ENCODE measurements at regions not wholly inside any gene's neighbourhood (a gene's known extent, or its start where the extent isn't known, plus 50 kb on each side); places are given as distances from the start of the nearest gene placed in this dataset.

DNA sequence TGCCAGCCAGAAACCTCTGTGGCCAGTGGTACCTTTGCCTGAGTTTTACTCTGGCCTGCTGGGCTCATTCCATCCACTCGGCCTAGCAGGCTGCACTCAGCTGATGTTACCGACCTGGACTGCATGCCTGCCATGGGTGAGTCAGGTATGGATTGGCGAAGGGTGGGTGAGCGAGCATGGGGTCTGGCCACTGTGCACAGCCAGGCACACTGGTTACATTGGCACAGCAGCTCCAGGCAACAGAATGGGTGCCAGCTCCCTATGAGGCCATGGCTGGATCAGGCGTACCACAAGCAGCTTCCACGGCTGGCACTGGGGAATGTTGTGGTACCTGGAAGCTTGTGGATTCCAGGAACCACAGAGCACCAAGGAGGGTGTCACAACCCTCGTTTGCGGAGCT, 685.7 kb downstream of the SLC16A7 start:
- TF ChIP-seq, protein P1, sequence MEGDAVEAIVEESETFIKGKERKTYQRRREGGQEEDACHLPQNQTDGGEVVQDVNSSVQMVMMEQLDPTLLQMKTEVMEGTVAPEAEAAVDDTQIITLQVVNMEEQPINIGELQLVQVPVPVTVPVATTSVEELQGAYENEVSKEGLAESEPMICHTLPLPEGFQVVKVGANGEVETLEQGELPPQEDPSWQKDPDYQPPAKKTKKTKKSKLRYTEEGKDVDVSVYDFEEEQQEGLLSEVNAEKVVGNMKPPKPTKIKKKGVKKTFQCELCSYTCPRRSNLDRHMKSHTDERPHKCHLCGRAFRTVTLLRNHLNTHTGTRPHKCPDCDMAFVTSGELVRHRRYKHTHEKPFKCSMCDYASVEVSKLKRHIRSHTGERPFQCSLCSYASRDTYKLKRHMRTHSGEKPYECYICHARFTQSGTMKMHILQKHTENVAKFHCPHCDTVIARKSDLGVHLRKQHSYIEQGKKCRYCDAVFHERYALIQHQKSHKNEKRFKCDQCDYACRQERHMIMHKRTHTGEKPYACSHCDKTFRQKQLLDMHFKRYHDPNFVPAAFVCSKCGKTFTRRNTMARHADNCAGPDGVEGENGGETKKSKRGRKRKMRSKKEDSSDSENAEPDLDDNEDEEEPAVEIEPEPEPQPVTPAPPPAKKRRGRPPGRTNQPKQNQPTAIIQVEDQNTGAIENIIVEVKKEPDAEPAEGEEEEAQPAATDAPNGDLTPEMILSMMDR (IDR thresholded peaks at IDR 0.05; ENCODE audit: low read depth, low read length, missing control alignments) = no peak
- no peak for DNase-seq (ENCODE audit: low read depth)

DNA sequence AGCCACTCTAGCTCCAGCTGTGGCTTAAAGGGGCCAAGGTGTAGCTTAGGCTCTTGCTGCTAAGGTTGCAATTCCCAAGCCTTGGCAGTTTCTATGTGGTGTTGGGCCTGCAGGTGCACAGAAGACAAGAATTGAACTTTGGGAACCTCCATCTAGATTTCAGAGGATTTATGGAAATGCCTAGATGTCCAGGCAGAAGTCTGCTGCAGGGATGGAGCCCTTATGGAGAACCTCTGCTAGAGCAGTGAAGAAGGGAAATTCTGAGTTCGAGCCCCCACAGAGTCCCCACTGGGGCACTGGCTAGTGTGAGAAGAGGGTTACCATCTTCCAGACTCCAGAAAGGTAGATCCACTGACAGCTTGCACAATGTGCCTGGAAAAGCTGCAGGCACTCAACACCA, 694.7 kb downstream of the SLC16A7 start:
- DNase-seq (ENCODE audit: low read depth) = no peak

More for the DNA sequence above, 685.7 kb downstream of the SLC16A7 start:
- H3K4me3 ChIP-seq (ENCODE audit: low read depth, low read length) = no peak overlapping the region

DNA sequence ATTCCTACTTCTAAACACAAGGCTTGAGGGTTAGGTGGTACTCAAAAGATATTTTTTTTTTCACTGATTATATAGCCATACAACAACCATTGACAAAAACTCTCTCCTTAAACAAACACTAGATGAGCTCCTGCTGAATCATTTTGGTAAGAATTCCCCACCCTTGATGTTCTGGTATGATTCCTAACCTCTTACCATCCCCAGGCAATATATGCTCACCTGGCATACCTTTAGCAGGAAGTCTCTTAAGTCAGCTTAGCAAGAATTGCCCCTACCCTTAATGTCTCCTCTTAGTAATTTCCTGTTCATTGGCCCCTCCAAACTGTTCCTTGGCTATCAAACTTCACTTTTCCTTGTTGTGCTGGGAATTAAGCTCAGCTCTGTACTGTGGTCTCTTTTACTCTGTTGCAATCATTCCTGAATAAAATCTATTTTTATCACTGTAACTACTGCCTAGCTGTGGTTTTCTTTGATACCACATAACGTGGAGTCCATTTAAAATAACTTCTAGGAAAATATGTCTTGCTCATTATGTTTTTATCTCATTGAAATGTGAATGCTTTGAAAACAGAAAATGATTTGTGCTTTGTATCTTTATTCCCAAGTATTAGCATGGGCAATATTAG, 712.6 kb downstream of the SLC16A7 start:
- H3K4me3 ChIP-seq (ENCODE audit: low read depth, low read length) = no peak overlapping the region
- DNase-seq (ENCODE audit: low read depth) = no peak
- TF ChIP-seq, protein P1 (IDR thresholded peaks at IDR 0.05; ENCODE audit: low read depth, low read length, missing control alignments) = no peak

More for the DNA sequence above, 694.7 kb downstream of the SLC16A7 start:
- TF ChIP-seq, protein P1 (IDR thresholded peaks at IDR 0.05; ENCODE audit: low read depth, low read length, missing control alignments) = no peak
- no peak overlapping the region for H3K4me3 ChIP-seq (ENCODE audit: low read depth, low read length)

DNA sequence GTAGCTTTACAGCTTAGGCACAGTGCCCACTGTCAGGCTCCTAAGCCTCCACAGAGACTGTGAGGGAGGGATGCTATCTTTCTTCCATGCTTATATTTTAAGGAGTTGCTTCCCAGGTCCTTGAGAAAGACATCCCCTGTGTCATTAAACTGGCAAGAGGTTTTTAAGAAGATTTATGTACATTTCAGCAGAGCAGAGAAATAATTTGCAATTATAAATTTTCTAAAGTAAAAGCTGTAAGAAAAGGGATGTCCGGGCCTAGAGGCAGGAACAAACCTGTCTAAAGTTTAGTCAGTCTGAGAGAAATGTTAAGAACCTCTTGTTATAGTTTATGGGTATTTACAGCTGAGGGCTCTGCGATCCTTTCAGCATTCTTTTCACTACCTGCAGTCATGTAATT, 716.1 kb downstream of the SLC16A7 start:
- no peak overlapping the region for H3K4me3 ChIP-seq (ENCODE audit: low read depth, low read length)
- no peak for DNase-seq (ENCODE audit: low read depth)
- TF ChIP-seq, protein P1 (IDR thresholded peaks at IDR 0.05; ENCODE audit: low read depth, low read length, missing control alignments) = no peak

DNA sequence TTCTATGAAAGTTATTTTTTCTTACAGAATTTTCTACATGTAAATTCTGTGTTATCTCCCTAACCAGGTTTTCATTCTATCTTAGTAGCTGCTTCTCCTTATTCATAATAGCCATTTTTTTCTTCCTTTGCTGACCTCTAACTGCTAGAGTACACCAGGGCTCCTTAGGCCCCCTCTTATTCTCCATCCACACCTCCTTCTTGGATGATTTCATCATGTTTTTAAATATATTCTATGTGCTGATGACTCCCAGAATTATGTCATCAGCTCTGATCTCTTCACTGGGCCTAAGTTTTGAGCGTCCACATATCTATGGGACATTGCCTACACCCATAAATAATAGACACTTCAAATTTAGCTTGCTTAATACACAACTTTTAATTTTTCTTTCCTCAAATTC, 721.5 kb downstream of the SLC16A7 start:
- no peak for DNase-seq (ENCODE audit: low read depth)
- TF ChIP-seq, protein P1 (IDR thresholded peaks at IDR 0.05; ENCODE audit: low read depth, low read length, missing control alignments) = no peak

DNA sequence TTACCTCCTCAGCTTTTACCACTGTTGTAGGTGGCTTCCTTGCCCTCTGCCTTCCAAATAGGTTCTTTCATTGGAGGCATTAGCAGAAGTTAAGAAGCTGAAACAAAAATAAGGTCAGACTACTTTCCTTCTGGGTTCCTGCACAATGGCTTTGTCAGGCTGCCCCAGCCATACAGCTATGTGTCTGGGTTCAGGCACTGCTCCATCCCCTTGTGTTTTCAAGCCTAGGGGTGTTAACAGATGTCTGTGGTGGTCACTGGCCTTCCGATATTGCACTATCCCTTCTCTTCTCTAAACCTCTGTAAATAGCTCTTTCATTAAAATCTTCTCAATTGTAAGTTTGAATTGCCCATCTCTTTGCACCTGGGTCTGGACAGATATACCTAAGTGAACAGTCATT, 728.9 kb downstream of the SLC16A7 start:
- no peak overlapping the region for H3K4me3 ChIP-seq (ENCODE audit: low read depth, low read length)
- DNase-seq (ENCODE audit: low read depth) = no peak
- TF ChIP-seq, protein P1 (IDR thresholded peaks at IDR 0.05; ENCODE audit: low read depth, low read length, missing control alignments) = no peak

More for the DNA sequence above, 721.5 kb downstream of the SLC16A7 start:
- no peak overlapping the region for H3K4me3 ChIP-seq (ENCODE audit: low read depth, low read length)

DNA sequence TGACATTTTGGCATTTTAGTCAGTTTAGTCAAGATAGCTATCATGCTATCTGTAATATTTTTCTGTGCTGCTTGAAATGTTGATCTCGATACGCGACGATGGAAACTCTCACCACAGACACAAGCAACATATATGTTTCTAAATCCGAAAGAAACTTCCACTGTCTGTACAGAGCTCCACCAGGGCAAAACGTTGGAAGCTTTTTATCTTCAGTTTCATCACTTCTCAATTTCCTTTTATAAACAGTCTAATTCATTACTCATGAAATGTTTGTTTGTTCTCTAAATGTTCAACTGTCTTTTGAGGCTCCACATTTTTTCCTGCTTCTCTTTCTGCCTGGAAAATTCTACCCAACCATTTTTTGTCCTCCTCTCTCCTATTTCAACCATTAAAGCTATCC, 737.6 kb downstream of the SLC16A7 start:
- H3K4me3 ChIP-seq (ENCODE audit: low read depth, low read length) = no peak overlapping the region
- DNase-seq (ENCODE audit: low read depth) = no peak
- TF ChIP-seq, protein P1 (IDR thresholded peaks at IDR 0.05; ENCODE audit: low read depth, low read length, missing control alignments) = no peak
